Testis (tissue), 2 donors: ENCODE measurements at regions not wholly inside any gene's neighbourhood (a gene's known extent, or its start where the extent isn't known, plus 50 kb on each side); places are given as distances from the start of the nearest gene placed in this dataset.

Experiments used
- CTCF ChIP-seq, 3 experiments: fragments of 450-650 bp in 2 of 3; fragments of 200-600 bp in 1 of 3; sonication (generic) in 1 of 3; IDR thresholded peaks; one replicate each; pipeline ENCODE4 v1.5.1; 2016 to 2019; ENCODE audit warnings: antibody characterized with exemption in 3 of 3, mild to moderate bottlenecking in 2 of 3, moderate library complexity in 1 of 3
- POLR2A ChIP-seq: fragments of 450-650 bp; IDR thresholded peaks from one replicate; pipeline ENCODE4 v1.6.1; 2017; ENCODE audit warnings: antibody characterized with exemption, mild to moderate bottlenecking, moderate library complexity

- TF ChIP-seq POLR2A (no peak), CTCF (IDR thresholded peaks at IDR 0.05) (no peak)
Measured at GRCh38 chr6:74312081-74312480, 616.1 kb downstream of the CD109 start.
